ENCODE measurements at regions not wholly inside any gene's neighbourhood (a gene's known extent, or its start where the extent isn't known, plus 50 kb on each side); places are given as distances from the start of the nearest gene placed in this dataset.
"Not testable (repeated sequence)": the region's sequence is repeated elsewhere in the genome, so short reads cannot be mapped to it uniquely, and the experiment has no call there.

GRCh38 chr1:91207691-91208090 is 185.9 kb upstream of the ZNF644 start:
- DNase-seq (ENCODE audit: extremely low read depth in 1 of 2, low read depth in 1 of 2), result not testable (repeated sequence)

GRCh38 chr1:91204150-91204549 is 182.3 kb upstream of the ZNF644 start:
- not testable (repeated sequence) for DNase-seq (ENCODE audit: extremely low read depth in 1 of 2, low read depth in 1 of 2)

DNA sequence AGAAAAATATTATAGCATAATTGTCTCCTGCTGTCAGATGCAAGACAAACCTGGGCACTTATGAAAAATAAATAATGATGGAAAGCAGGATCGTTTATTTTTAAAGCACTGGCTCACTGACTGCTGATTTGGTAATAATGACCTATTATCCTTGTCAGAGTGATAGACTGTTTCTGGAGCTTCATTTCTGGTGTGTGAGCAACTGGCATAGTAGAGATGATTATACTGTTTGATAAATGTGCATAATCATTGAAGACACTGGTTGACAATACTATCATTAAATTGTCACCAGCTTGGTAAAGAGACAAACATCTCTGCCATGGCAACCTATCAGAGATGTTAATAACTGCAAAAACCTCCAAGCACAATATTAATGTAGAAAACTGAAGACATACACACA is 179.9 kb upstream of the ZNF644 start:
- no peak for DNase-seq (ENCODE audit: extremely low read depth in 1 of 2, low read depth in 1 of 2)

- no peak for DNase-seq (ENCODE audit: extremely low read depth in 1 of 2, low read depth in 1 of 2)
These were observed 179.3 kb upstream of the ZNF644 start for GRCh38 chr1:91201176-91201575.

DNA sequence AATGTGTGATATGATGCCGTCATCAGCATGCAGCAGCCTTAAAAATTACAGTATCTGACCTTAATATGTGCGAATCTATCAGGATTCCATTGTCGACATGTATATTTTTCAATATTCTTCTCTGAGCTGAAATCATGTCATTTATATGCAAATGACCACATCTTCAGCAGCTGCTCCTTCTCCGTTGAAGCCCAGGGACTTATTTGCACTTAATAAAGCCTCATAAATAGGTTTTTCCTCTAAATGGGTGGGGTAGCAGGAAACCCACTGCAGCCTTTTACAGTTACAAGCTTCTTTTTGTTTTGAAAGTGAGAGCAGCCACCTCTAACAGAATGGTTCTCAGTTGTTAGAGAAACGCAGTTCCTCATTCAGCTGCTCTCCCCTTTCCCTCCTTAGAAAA is 178.8 kb upstream of the ZNF644 start:
- DNase-seq (ENCODE audit: extremely low read depth in 1 of 2, low read depth in 1 of 2), result no peak

DNA sequence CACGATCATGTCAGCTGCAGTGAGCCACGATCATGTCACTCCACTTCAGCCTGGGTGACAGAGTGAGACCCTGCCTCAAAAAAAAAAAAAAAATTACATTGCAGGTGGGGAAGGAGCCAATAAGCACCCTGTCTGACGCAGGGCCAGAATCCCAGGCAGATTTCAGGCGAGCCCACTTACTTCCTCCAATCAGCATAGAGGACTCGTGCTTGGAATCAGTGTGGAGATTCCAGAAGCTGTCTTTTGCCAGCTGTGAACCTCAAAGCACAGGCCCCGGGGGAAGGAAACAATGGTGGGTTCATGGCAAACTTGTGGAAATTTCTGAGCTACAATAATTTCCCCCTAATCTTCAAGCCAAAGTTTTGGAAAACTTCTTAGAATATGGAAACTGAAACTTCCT is 178.2 kb upstream of the ZNF644 start:
- no peak for DNase-seq (ENCODE audit: extremely low read depth in 1 of 2, low read depth in 1 of 2)

GRCh38 chr1:91190996-91191395 is 169.2 kb upstream of the ZNF644 start:
- no peak for DNase-seq (ENCODE audit: extremely low read depth in 1 of 2, low read depth in 1 of 2)

DNA sequence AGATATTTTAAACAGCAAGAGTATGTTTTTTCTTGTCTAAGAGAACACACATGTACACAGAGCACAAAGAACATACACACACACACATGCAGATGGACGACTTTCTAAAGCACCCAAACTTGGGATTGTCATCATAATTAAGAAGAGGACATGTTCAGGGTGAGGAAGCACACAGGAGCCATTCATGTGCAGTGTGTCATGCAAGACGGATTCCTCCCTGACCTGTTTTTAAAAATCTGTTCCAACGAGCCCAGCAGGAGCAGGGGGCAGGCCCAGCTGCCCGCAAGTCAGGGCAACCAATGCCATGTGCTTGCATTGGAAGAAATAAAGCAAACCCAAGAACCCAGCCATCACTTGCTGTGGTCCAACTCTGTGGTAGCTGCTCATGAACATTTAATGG is 167.3 kb upstream of the ZNF644 start:
- no peak for DNase-seq (ENCODE audit: extremely low read depth in 1 of 2, low read depth in 1 of 2)

DNA sequence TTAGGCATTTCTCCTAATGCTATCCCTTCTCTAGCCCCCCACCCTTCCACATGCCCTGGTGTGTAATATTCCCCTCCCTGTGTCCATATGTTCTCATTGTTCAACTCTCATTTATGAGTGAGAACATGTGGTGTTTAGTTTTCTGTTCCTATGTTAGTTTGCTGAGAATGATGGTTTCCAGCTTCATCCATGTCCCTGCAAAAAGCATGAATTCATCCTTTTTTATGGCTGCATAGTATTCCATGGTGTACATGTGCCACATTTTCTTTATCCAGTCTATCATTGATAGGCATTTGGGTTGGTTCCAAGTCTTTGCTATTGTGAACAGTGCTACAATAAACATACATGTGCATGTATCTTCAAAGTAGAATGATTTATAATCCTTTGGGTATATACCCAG is 161.0 kb upstream of the ZNF644 start:
- DNase-seq (ENCODE audit: extremely low read depth in 1 of 2, low read depth in 1 of 2), result not testable (repeated sequence)

GRCh38 chr1:91176250-91176649 is 154.4 kb upstream of the ZNF644 start:
- no peak for DNase-seq (ENCODE audit: extremely low read depth in 1 of 2, low read depth in 1 of 2)

DNA sequence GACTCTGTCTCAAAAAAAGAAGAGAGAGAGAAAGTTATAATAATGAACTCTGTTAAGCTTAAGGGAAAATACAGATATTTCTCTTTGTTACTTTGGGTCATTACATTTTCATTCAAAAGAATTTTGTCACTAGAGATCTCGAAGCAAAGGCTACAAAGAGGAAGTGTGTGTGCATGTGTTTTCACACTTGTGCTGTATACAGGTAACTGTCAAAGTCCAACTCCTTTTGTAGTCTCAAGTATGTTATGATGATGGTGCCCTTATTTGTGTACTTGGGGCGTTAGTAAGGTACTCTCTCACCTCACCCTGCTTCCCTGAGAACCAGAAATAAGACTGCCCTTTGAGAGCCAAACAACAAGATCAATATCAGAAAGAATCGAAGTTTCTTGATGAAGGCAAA is 152.9 kb upstream of the ZNF644 start:
- no peak for DNase-seq (ENCODE audit: extremely low read depth in 1 of 2, low read depth in 1 of 2)

DNA sequence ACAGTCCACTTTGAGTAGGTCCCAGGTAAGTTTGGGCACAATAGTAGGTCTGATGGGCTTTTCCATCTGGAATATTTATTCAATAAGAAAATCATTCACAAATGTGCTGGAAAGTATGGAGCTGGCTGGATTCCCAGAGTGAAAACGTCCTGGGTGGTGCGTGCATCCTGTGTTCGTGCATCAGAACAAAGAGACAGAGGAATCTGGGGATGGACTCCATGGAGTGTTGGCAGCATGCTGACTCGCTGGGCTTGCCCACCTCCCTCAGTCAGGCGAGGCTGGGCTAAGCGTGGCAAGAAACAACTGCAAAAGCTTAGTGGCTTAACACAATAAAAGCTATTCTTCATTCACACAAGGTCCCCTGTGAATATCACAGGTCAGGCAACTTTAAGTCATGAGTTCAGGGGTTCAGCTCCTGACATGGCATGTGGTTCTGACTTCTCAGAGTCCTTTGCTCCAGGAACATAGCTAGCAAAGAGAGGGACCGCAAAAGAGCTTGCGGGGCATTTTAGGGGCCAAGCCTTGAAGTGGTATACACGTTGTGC is 151.6 kb upstream of the ZNF644 start:
- no peak for DNase-seq (ENCODE audit: extremely low read depth in 1 of 2, low read depth in 1 of 2)

- DNase-seq (ENCODE audit: extremely low read depth in 1 of 2, low read depth in 1 of 2), result no peak
These were observed 150.7 kb upstream of the ZNF644 start for GRCh38 chr1:91172541-91172940.

- DNase-seq (ENCODE audit: extremely low read depth in 1 of 2, low read depth in 1 of 2), result no peak
These were observed 150.1 kb upstream of the ZNF644 start for GRCh38 chr1:91171898-91172297.

- no peak for DNase-seq (ENCODE audit: extremely low read depth in 1 of 2, low read depth in 1 of 2)
These were observed 148.7 kb upstream of the ZNF644 start for GRCh38 chr1:91170571-91170970.

- peak in 1 of 2 donors; percentile 2 for DNase-seq (ENCODE audit: extremely low read depth in 1 of 2, low read depth in 1 of 2)
These were observed 144.4 kb upstream of the ZNF644 start for GRCh38 chr1:91166106-91166712.

GRCh38 chr1:91165033-91165654 is 143.3 kb upstream of the ZNF644 start:
- DNase-seq (ENCODE audit: extremely low read depth in 1 of 2, low read depth in 1 of 2), result peak; percentile 27 to 55

DNA sequence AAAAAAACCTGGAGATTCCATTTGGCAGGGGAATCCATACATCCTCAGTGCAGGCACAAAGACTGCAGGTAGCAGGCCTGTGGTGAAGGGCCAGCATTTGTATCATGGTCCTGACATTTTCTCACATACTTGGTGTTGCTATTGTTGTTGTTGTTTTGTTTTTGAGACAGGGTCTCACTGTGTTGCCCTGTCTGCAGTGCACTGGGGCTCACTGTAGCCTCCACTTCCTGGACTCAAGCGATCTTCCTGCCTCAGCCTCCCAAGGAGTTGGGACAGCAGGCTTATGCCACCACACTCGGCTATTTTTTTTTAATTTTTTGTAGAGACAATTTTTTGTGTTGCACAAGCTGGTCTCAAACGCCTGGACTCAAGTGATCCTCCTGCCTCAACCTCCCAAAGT is 140.8 kb upstream of the ZNF644 start:
- DNase-seq (ENCODE audit: extremely low read depth in 1 of 2, low read depth in 1 of 2), result no peak

GRCh38 chr1:91161749-91162148 is 139.9 kb upstream of the ZNF644 start:
- DNase-seq (ENCODE audit: extremely low read depth in 1 of 2, low read depth in 1 of 2), result no peak

GRCh38 chr1:91161166-91161565 is 139.3 kb upstream of the ZNF644 start:
- no peak for DNase-seq (ENCODE audit: extremely low read depth in 1 of 2, low read depth in 1 of 2)

- no peak for DNase-seq (ENCODE audit: extremely low read depth in 1 of 2, low read depth in 1 of 2)
These were observed 138.7 kb upstream of the ZNF644 start for GRCh38 chr1:91160363-91161075.

DNA sequence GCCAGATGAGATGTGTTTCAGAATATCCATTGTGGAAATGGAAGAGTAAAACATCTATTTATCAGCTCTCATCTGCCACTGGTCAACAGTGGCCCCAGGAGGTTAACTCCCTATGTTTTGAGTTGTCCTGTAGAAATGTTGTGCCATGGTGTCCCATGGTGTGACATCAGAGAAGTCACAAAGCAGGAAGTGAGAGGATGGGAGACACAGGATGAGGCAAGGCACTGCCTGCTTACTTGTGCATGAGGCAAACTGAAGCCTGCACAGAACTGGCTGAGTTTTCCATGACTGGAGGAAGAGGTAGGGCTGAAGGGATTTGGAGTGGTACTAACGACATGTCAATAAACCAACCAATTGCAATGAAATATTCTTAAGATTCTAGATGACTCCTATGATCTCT is 131.5 kb upstream of the ZNF644 start:
- no peak for DNase-seq (ENCODE audit: extremely low read depth in 1 of 2, low read depth in 1 of 2)

Measured in activated CD8-positive, alpha-beta memory T cell treated with anti-CD3 and anti-CD28 coated beads for 1 hour (primary cell).